H1 (cell line): ENCODE measurements at regions not wholly inside any gene's neighbourhood (a gene's known extent, or its start where the extent isn't known, plus 50 kb on each side); places are given as distances from the start of the nearest gene placed in this dataset.
"Not testable (repeated sequence)": the region's sequence is repeated elsewhere in the genome, so short reads cannot be mapped to it uniquely, and the experiment has no call there.

Experiments
- CTCF ChIP-seq, 3 experiments: IDR thresholded peaks; 1 replicate in 2 of 3; 2 replicates in 1 of 3; pipeline versions ENCODE4 v1.5.1 to v1.6.1; 2011; ENCODE audit warnings: low read length in 3 of 3, mild to moderate bottlenecking in 3 of 3, inconsistent platforms in 2 of 3, low read depth in 1 of 3, moderate library complexity in 1 of 3; ENCODE audit not compliant: insufficient read depth in 1 of 3; ENCODE audit errors: control extremely low read depth in 1 of 3
- EP300 ChIP-seq, 2 experiments: IDR thresholded peaks; 1 replicate in 1 of 2; 2 replicates in 1 of 2; pipeline ENCODE4 v1.6.1; 2011 to 2012; ENCODE audit warnings: low read depth in 2 of 2, low read length in 2 of 2, mild to moderate bottlenecking in 2 of 2, borderline replicate concordance in 1 of 2, inconsistent platforms in 1 of 2, moderate library complexity in 1 of 2
- POLR2A ChIP-seq, 2 experiments: IDR thresholded peaks; 1 replicate in 1 of 2; 2 replicates in 1 of 2; pipeline ENCODE4 v1.6.1; 2011; ENCODE audit warnings: low read depth in 2 of 2, low read length in 2 of 2, mild to moderate bottlenecking in 2 of 2; ENCODE audit errors: control extremely low read depth in 1 of 2
- SIN3A ChIP-seq, 2 experiments: IDR thresholded peaks in 1 of 2; conservative IDR thresholded peaks in 1 of 2; 2 replicates each; pipeline ENCODE4 v1.6.1; 2011 to 2012; ENCODE audit warnings: low read length in 2 of 2, improper control_type of control experiment in 1 of 2, low read depth in 1 of 2, mild to moderate bottlenecking in 1 of 2

GRCh38 chr1:188812153-188812552, 1665.5 kb downstream of the BRINP3 start:
- TF ChIP-seq CTCF (IDR thresholded peaks at IDR 0.05; ENCODE audit: control extremely low read depth in 1 of 3, insufficient read depth in 1 of 3, low read depth in 1 of 3, low read length in 3 of 3); SIN3A (conservative IDR thresholded peaks at IDR 0.05 in 1 of 2, IDR thresholded peaks at IDR 0.05 in 1 of 2; ENCODE audit: low read depth in 1 of 2, low read length in 2 of 2); EP300 (IDR thresholded peaks at IDR 0.05; ENCODE audit: borderline replicate concordance in 1 of 2, low read depth in 2 of 2, low read length in 2 of 2); POLR2A (IDR thresholded peaks at IDR 0.05; ENCODE audit: control extremely low read depth in 1 of 2, low read depth in 2 of 2, low read length in 2 of 2): not testable (repeated sequence)
